ENCODE measurements at regions not wholly inside any gene's neighbourhood (a gene's known extent, or its start where the extent isn't known, plus 50 kb on each side); places are given as distances from the start of the nearest gene placed in this dataset.
"Not testable (repeated sequence)": the region's sequence is repeated elsewhere in the genome, so short reads cannot be mapped to it uniquely, and the experiment has no call there.

DNA sequence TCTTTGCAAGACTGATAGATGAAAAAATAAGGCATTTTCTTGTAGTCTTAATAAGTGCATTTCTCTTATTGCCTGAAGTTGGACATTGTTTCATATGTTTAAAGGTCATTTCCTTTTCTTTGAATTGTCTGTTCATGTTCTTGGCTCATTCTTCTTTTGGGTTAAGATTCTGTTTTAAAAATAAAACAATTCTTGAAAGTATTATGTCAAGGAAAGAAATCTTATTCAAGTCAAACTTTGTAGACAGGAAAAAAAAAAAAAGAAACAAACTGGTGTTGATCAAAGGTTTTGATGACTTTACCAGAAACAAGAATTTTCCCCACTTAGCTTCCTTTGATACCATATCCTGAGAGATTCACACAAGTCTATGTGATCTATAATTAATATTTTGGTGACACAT, 132.9 kb upstream of the AADACL2 start:
- DNase-seq (ENCODE audit: low read depth): no peak

DNA sequence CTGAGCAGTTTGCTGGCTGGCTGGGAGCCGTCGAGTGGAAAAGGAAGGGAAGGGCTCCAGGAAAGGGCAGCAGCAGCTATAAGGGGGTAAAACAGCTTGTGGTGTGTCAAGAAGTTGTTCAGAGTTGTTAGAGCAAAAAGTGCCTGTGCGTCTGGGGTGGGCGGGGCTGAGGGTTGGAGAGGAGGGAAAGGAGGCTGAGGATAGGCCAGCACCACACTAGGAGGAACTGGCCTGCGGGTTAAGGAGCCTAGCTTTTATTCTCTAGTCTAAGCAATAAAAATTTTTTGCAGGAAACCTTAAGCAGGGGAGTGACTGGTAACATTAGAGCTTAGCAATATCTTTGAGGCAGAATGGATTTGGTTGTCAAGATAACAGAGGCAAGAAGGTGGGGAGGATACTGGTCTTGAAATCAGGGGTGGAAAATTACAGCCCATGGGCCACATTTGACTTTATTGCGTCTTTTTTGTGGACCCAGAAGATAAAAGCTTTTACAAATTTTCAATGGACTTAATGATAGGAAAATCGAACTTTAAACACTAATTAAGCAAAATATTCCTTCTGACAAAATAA, 134.5 kb upstream of the AADACL2 start:
- no peak for DNase-seq (ENCODE audit: low read depth)
- no peak overlapping the region for H3K4me3 ChIP-seq (ENCODE audit: low read depth, low read length)

More for the DNA sequence above, 132.9 kb upstream of the AADACL2 start:
- no peak overlapping the region for H3K4me3 ChIP-seq (ENCODE audit: low read depth, low read length)

DNA sequence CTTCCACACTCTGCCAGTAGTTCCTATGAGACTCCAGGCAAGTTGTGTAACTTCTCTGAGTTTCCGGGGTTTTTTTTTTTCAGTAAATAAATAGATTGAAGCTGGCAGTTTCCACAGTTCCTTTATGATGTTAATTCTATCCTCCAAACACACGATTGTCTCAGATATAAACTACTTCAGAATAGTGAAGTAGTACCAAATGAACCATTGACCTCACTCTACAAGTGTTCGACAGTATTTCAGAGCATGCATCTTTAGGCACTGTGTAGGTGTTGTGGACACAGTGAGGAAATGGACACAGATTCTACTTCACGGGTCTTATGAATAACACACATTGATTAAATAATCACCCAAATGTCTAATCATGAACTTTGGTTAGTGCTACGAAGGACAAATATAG, 136.1 kb upstream of the IGSF10 start:
- H3K4me3 ChIP-seq (ENCODE audit: low read depth, low read length): no peak overlapping the region
- no peak for DNase-seq (ENCODE audit: low read depth)

DNA sequence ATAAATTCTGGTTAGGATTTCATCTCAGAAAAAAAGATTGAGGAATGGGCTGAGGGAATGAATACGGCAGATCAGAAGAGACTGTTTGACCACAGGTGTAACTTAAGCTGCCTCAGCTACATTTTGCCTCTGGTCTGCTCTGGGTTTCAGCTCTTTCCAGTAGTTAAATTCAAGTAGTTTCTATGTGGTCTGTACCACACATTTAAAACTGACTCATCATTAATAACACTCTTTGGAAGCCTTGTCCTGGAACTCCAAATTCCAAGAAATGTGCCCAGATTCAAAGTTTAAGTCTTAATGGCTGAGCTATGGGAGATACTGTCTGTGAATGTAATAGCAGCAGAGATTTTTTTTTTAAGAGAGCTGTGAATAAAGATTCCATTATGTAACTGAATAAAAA, 133.1 kb upstream of the IGSF10 start:
- no peak for DNase-seq (ENCODE audit: low read depth)
- H3K4me3 ChIP-seq (ENCODE audit: low read depth, low read length): no peak overlapping the region

DNA sequence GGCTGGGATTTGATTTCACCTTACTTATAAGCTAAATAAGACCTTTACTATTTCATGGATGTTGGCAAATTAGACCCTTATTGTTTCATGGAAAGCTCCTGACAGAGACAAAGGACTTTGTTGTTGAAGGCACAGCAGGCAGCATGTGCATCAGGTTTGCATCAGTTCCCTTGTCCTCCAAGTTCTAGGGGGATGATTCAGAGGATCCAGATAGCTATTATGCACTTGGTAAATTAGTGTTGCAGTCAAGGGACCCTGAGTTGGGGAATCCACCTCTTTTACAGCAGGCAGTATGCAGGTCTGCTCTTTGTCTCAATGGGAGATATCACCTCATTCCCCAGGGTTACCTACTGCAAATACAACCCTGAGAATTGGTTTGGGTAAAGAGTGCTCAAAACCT, 131.4 kb upstream of the IGSF10 start:
- H3K4me3 ChIP-seq (ENCODE audit: low read depth, low read length): no peak overlapping the region
- DNase-seq (ENCODE audit: low read depth): no peak

DNA sequence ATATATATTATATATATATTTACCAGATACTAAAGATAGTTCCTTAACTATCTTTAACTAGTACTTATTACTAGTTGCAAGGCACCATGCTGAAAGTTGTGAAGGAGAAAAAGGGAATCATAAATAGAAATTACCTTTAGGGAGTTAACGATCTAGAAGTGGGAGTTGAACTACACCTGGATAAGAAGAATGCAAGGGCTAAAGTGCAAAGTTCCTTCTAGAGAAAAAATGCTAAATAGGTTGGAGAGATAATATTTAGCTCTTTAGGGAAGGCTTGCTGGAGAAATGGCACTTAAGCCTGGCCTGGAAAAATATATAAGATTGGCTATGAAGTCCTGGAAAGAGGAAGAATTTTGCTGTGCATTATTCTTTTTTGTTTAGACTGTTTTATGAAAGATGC, 130.6 kb upstream of the IGSF10 start:
- no peak overlapping the region for H3K4me3 ChIP-seq (ENCODE audit: low read depth, low read length)
- DNase-seq (ENCODE audit: low read depth): no peak

DNA sequence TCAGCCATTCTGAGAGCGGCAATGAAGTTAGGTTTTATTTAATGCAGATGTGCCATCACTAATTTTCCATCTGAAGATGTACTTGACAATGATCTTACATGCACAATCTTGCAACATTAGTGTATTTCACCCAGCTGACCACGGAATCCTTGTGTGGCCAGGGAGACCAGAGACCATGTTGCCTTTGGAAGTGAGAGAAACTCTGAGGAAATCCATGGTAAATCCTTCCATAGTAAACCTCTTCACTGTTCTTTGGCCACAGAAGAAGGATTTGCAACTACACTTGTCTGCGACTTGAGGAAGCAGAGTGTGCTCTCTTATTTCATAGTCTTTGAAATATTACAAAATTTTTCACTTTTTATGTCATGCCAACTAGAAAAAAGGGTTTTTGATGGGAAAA, 128.4 kb upstream of the IGSF10 start:
- H3K4me3 ChIP-seq (ENCODE audit: low read depth, low read length): no peak overlapping the region
- DNase-seq (ENCODE audit: low read depth): no peak

DNA sequence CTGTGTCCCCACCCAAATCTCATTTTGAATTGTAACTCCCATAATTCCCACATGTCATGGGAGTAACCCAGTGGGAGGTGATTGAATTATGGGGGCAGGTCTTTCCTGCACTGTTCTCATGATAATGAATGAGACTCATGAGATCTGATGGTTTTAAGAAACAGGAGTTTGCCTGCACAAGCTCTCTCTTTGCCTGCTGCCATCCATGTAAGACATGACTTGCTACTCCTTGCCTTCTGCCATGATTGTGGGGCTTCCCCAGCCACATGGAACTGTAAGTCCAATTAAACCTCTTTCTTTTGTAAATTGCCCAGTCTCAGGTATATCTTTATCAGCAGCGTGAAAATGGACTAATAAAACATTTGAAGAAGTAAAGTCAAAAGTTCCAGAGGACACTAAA, 126.8 kb upstream of the IGSF10 start:
- not testable (repeated sequence) for H3K4me3 ChIP-seq (ENCODE audit: low read depth, low read length); DNase-seq (ENCODE audit: low read depth)

DNA sequence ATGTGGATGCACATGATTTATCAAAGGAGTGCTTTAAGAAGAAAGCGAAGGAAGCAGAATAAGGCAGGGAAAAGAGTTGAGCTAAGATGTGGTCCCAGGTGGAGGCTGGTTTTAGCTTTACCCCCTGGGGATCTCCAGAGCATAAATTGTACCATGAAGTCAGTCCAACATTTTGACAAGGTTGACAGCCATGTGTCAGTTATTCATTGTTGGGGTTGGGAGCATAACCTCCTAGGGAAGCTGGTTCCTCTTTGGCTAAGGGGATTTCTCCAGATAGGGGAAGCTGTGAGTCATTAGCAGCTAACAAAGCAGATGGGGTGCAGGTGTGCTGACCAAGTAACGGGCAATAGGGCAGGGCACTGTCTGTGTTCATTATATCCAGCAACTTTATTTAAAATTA, 123.7 kb upstream of the IGSF10 start:
- no peak overlapping the region for H3K4me3 ChIP-seq (ENCODE audit: low read depth, low read length)
- DNase-seq (ENCODE audit: low read depth): no peak

DNA sequence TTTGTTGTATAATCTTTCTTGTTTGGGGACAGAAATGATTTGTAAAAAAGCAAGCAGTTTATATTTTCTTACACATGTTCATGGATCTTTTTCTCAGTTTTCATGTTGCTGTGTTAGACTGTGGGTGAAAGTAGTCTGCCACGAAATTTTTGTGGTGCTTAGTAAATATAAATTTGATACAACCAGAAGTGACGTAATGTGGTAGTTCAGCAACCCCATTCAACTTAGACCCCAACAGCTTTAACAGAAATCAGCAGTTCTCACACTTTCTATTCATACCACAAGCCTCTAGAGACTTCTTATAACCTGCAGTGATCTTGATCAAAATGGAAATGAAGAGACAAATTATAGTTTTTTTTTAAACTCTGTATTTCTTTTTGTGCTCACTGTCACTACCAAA, 120.2 kb upstream of the IGSF10 start:
- DNase-seq (ENCODE audit: low read depth): peak; percentile 23
- H3K4me3 ChIP-seq (ENCODE audit: low read depth, low read length): no peak overlapping the region

DNA sequence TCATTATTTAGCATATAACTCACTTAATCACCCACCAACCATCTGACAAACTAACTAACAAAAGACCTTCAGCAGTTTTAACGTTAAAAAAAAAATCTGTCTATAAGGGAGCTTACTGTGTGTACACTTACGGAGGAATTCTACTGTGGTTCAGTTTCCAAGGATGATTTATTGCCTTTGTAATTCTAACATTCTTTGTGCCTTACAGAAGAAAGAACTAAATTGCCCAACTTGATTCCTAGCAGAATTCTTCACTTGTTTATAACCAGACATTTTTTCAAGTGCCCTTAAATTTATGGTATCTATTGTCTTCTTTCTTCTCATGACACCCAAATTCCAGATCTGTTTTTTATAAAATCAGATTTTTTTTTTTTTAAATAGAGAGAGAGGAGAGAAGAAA, 119.7 kb upstream of the IGSF10 start:
- no peak overlapping the region for H3K4me3 ChIP-seq (ENCODE audit: low read depth, low read length)
- peak; percentile 84 for DNase-seq (ENCODE audit: low read depth)

DNA sequence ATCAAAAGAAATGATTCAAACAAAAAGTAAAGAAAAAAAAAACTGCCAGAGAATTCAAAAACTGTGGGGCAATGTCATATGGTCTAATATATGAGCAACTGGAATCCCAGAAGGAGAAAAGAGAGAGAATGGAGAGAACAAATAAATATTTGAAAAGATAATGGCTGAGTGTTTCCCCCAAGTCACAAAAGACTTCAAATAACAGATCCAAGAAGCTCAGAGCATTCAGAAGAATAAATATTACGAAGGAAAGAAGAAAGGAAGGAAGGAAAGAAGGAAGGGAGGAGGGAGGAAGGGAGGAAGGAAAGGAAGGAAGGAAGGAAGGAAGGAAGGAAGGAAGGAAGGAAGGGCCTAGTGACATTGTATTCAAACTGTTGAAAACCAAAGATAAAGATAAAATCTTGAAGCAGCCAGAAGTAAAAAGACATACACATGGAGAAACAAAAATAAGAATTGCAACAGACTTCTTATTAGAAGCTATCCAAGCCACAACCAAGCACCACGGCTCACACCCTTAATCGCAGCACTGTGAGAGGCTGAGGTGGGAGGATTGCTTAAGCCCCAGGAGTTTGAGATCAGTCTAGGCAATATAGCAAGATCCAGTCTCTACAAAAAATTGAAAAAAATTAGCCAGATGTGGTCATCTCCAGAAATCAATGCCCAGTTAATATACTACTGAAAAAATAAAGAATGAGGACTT, 118.9 kb upstream of the IGSF10 start:
- peak; percentile 53 for DNase-seq (ENCODE audit: low read depth)
- no peak overlapping the region for H3K4me3 ChIP-seq (ENCODE audit: low read depth, low read length)

DNA sequence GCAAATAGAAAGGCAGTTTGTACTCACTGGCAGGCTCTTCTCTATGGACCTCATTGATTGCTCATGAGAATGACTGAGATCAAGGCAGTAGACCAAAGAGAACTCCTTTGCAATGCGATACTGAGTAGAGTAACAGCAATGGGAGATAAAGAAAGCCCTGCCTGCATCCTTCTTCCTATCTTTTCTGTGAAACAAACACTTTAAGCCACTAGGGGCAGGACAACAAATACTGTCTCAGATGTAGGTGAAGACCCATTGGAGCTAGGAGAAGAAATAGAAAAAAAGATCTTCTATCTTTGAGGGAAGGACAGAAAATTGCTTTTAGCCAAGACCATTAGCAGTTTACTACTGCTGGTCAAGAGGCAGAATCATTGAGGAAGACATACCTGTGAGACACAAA, 117.6 kb upstream of the IGSF10 start:
- H3K4me3 ChIP-seq (ENCODE audit: low read depth, low read length): no peak overlapping the region
- DNase-seq (ENCODE audit: low read depth): no peak

DNA sequence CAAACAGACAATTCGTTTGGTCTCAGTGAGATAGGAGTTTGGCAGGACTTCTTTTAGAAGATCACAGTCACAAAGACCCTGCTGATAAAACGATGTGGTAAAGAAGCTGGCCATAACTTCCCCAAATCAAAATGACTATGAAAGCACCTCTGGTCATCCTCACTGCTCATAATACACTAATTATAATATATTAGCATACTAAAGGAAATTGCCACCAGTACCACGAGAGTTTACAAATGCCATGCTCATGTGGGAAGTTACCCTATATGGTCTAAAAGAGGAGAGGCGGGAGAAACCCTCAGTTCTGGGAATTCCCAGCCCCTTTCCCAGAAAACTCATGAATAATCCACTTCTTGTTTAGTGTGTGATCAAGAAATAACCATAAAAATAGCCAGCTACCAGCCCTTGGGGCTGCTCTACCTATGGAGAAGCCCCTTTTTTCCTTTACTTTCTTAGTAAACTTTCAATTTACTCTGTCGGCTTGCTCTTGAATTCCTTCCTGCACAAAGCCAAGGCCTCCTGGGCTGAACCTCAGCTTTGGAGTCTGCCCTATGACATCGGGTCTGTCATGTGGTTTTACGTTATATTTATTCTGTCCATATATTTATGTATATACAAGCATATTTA, 115.8 kb upstream of the IGSF10 start:
- DNase-seq (ENCODE audit: low read depth): no peak
- no peak overlapping the region for H3K4me3 ChIP-seq (ENCODE audit: low read depth, low read length)

DNA sequence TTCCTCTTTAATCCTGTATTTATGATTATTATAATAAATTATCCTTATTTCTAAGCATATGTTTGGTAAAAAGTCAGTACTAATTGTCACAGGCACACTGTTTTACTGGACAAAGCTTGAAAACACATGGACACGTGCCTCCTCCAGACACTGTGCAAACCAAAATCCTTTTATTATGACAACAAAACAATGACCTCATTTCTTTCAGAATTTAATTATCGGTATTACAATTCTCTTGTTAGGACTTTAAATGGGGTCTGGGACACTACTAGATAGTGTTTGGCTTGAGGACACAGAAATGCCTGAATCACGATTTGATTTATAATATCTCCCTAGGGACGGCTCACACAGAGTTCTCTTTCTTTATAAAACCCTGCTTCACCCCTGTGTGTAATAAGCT, 107.3 kb upstream of the IGSF10 start:
- no peak for DNase-seq (ENCODE audit: low read depth)
- H3K4me3 ChIP-seq (ENCODE audit: low read depth, low read length): no peak overlapping the region

DNA sequence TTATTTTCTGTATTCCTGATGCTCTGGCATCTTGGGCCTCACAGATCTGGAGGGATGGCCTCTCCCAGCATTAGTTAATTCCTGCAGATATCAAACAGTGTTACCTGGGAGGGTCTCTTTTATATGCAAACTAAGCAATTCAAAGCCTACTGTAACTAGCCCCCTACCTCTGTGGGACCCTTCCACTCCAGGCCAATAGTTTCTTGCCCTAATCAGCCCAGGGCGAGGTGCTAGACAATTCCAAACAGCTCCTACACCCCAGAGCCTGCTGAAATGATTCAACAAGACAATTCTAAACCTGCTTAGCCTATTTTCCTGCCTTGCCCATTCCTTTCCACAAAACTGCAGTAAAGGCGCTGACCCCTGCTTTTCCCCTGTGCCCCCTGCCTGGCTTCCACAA, 106.6 kb upstream of the IGSF10 start:
- H3K4me3 ChIP-seq (ENCODE audit: low read depth, low read length): no peak overlapping the region
- DNase-seq (ENCODE audit: low read depth): no peak

DNA sequence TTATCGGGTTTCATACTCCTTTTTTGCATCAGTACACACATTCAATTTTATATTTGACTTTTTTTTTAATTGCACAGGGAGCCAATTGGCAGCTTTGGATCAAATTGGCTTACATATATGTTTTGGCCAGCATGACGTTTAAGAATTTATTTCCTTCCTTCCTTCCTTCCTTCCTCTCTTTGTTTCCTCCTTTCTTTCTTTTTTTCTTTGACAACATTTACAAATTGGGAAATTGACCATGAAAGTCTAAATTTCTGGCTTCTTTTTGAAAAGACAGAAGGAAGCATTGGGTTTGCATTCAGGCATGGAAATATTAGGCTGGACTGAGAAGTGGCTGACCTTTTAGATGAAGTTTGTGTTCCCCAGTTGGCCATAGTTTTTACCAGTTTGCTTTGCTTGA, 103.4 kb upstream of the IGSF10 start:
- no peak for DNase-seq (ENCODE audit: low read depth)
- H3K4me3 ChIP-seq (ENCODE audit: low read depth, low read length): no peak overlapping the region

DNA sequence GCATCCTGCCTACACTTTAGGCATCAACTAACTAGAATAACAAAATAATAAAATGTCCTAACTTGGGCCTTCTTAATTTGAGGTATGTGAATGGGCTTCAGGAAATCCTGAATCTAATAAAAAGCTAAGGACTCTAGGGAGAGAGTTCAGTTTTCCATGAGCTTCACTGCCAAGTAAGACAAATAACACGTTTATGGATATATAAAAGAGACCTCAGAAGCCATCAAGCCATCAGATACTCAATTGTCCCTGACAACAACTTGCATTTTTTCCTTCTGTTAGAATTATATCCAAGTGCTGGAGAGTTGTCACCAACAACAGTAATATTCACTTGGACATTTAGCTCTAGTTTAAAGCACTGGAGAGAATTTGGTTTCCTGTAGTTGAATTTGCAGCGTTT, 102.4 kb upstream of the IGSF10 start:
- H3K4me3 ChIP-seq (ENCODE audit: low read depth, low read length): no peak overlapping the region
- DNase-seq (ENCODE audit: low read depth): no peak

DNA sequence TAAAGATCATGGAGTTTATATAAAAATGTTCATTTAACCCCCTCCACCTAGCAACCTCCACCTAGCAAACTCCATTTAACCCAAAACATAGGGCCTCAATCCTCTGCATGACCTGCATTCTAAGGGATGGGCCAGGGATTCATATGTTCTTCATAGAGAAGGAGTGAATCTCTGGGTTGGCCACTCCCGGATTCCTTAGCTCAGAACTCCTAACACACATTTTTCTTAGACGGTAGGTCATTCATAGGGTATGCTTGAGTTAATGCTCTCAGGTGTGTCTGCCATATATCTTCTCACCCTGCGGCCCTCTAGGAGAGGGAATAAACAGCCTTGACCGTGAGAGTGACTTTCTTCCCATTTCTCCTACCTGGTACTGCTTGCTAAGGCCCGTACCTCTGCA, 102.0 kb upstream of the IGSF10 start:
- no peak overlapping the region for H3K4me3 ChIP-seq (ENCODE audit: low read depth, low read length)
- no peak for DNase-seq (ENCODE audit: low read depth)

DNA sequence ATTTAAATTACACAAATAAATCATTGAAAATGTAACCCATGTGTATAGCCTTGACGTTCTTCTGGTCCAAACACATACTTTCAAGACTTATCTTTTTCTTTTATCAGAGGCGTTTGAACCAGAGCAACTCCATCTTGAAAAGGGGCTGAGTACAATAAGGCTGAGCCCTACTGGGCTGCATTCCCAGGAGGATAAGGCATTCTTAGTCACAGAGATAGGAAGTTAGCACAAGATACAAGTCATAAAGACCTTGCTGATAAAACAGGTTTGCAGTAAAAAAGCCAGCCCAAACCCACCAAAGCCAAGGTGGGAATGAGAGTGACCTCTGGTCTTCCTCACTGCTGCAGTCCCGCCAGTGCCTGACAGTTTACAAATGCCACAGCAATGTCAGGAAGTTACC, 101.0 kb upstream of the IGSF10 start:
- no peak overlapping the region for H3K4me3 ChIP-seq (ENCODE audit: low read depth, low read length)
- no peak for DNase-seq (ENCODE audit: low read depth)

DNA sequence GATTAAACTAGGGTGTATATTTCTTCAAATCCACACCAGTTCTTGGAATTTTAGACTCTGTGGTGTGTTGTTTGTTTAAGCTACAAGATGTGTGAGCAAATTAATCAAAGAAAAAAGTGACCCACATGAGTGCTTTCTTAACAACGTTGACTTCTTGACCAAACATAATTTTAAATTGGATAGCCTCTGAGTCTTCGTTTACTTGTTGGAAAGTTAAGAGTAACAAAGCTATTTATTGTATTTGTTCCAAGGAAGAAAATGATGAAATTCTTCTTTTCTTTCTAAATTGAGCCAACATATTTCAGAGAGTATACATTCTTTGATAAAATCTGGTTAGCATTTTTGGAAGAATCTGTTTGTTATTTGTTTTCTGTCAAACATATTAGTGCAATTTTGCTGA, 99.9 kb upstream of the IGSF10 start:
- no peak overlapping the region for H3K4me3 ChIP-seq (ENCODE audit: low read depth, low read length)
- no peak for DNase-seq (ENCODE audit: low read depth)

Measured in skeletal muscle cell (primary cell).